22Rv1 (cell line): ENCODE measurements at regions not wholly inside any gene's neighbourhood (a gene's known extent, or its start where the extent isn't known, plus 50 kb on each side); places are given as distances from the start of the nearest gene placed in this dataset.
"Not testable (repeated sequence)": the region's sequence is repeated elsewhere in the genome, so short reads cannot be mapped to it uniquely, and the experiment has no call there.

Experiments
- H3K27ac ChIP-seq: fragments of 450-650 bp; 2 replicates; pipeline ENCODE4 v1.5.1; 2017
- CTCF ChIP-seq: fragments of 450-650 bp; IDR thresholded peaks from 2 replicates; pipeline ENCODE4 v1.5.1; 2017; ENCODE audit warnings: mild to moderate bottlenecking
- ZFX ChIP-seq: fragments of 450-650 bp; IDR thresholded peaks from 2 replicates; pipeline ENCODE4 v1.6.1; 2017; ENCODE audit warnings: antibody characterized with exemption, borderline replicate concordance

DNA sequence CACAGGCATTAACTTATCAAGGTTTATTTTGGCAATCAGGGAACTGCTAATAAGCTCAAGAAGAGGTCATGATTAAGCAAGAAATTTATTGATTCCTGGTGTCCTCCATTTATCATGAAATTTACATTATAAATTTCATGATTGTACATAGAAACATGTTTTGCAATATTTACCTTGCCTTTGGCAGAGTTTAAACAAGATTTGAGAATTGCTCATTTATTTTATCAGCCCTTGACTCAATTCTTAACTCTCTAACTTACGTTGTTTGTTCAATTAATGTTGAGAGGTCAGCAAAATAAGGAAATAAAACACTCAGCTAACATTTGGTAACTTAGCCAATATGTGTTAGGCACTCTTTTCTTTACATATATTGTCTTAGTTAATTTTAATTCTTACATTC, 286.6 kb downstream of the SLC7A11 start:
- no peak for TF ChIP-seq CTCF
- no peak for TF ChIP-seq ZFX

DNA sequence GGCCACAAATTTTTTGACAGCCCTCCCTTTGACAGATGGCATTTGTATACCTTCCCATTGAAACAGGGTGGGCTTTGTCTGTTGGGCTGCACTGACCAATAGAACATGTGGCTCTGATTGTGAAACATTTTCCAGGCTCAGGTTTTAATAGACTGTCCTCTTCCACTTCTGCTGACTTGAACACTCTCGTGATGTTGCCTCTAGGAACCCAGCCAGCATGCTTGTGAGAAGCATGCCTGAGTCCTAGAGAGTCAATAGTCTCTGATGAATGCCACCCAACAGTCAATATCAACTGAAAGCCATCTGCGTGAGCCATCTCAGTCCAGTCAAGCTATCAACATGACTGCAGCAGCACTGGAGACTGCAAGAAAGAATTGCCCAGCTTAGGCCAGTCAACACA, 290.0 kb downstream of the SLC7A11 start:
- TF ChIP-seq CTCF (no peak), ZFX (no peak)

More for the DNA sequence above, 286.6 kb downstream of the SLC7A11 start:
- no peak overlapping the region for H3K27ac ChIP-seq

DNA sequence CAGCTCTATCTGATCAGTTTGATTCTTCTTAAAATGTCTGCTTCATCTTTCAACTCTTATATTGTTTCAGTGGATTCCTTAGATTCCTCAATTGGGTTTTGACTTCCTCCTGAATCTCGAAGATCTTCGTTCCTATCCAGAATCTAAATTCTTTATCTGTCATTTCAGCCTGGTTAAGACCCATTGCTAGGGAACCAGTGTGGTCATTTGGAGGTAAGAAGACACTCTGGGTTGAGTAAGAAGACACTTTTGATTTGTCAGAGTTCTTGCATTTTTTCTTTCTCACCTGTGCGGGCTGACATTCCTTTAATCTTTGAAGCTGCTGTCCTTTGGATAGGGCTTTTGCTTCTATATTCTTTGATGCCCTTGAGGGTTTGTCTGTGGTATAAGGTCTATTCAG, 291.9 kb downstream of the SLC7A11 start:
- TF ChIP-seq CTCF (no peak), ZFX (no peak)
- H3K27ac ChIP-seq: no peak overlapping the region

More for the DNA sequence above, 290.0 kb downstream of the SLC7A11 start:
- H3K27ac ChIP-seq: no peak overlapping the region

DNA sequence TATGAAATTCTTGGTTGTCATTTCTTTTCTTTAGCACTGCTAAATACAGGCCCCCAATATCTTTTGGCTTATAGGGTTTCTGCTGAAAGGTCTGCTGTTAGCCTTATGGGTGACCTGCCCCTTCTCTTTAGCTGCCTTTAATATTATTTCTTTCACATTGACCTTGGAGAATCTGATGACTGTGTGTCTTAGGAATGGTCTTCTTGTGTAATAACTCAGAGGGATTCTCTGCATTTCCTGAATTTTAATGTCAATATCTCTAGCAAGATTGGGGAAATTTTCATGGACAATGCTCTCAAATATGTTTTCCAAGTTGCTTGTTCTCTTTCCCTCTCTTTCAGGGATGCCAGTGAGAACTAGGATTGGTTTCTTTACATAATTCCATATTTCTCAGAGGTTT, 292.4 kb downstream of the SLC7A11 start:
- TF ChIP-seq CTCF (no peak), ZFX (no peak)
- no peak overlapping the region for H3K27ac ChIP-seq

DNA sequence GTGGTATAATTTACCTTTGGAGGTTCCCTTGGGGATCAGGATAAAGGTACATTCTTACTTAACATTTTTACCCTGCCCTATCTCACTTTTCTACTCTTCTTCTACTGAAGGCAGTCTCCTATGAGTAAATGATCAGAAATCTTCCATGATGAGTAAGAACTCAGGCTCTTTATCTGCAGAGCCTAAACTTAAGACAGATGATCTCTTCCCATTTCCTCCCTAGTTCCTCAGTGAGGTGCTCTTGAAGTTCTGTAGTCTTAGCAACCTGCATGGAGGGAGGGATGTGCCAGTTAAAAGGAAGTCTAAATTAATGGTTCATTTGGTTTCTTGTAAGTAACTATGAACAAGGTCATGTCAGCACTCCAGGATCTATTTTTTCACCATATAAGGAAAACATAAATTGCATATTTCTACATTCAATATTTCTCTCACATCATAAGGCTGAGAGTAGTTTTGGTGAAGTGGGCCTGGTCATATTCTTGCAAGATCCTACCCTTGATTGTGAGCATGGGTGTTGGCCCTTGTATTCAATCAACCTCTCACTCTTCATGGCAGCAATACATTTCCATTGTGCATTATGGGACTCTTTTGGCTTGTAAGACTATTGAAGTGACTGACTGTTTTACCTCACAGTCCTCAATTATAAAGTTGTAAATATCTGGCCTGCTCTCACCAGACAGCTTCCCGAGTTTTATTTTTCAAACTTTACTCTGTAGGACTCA, 295.5 kb downstream of the SLC7A11 start:
- H3K27ac ChIP-seq: no peak overlapping the region
- no peak for TF ChIP-seq CTCF
- TF ChIP-seq ZFX: no peak

- H3K27ac ChIP-seq: not testable (repeated sequence)
Measured at GRCh38 chr4:137942815-137943214, 299.3 kb downstream of the SLC7A11 start.

GRCh38 chr4:137942015-137942515, 300.1 kb downstream of the SLC7A11 start:
- H3K27ac ChIP-seq: not testable (repeated sequence)

DNA sequence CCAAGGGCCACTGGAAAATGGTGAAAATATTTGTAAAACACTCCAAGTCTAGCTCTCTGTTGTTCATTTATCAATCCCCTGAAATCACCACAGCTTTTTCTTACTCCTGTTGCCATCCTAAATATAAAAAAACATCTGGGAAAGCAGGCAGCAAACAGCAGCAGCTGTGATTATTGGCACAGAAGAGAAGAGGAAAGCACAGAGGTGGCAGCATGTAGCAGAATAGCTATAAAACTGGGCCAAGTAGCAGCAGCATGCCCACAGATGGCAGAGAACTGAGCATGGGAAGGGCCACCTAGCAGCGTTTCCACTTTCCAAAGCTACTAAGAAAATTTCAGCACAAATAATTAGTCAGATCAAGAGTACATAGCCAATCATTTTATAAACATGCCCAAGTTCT, 307.2 kb downstream of the SLC7A11 start:
- TF ChIP-seq ZFX (no peak), CTCF (no peak)
- no peak overlapping the region for H3K27ac ChIP-seq
